Ascending aorta (tissue), 2 donors: ENCODE measurements at regions not wholly inside any gene's neighbourhood (a gene's known extent, or its start where the extent isn't known, plus 50 kb on each side); places are given as distances from the start of the nearest gene placed in this dataset.

ENCODE experiments used
- DNase-seq, 2 donors: peaks; one replicate each; pipeline ENCODE4 v3.0.0-alpha.2; 2019; ENCODE audit warnings: low spot score in 2 of 2
- H3K27ac ChIP-seq, 2 donors: fragments of 200-600 bp; sonication (generic); one replicate each; pipeline ENCODE4 v1.5.1; 2016 to 2017; ENCODE audit warnings: mild to moderate bottlenecking in 1 of 2
- H3K27me3 ChIP-seq: fragments of 200-600 bp; sonication (generic); one replicate; pipeline ENCODE4 v1.5.1; 2017
- H3K36me3 ChIP-seq, 2 donors: fragments of 200-600 bp; sonication (generic); one replicate each; pipeline ENCODE4 v1.5.1; 2016
- H3K4me1 ChIP-seq, 2 donors: fragments of 200-600 bp; sonication (generic); one replicate each; pipeline ENCODE4 v1.5.1; 2016 to 2017; ENCODE audit warnings: mild to moderate bottlenecking in 1 of 2
- H3K4me3 ChIP-seq, 2 donors: fragments of 200-600 bp; sonication (generic); one replicate each; pipeline ENCODE4 v1.5.1; 2016 to 2017; ENCODE audit warnings: mild to moderate bottlenecking in 1 of 2
- H3K9me3 ChIP-seq, 2 donors: fragments of 200-600 bp; sonication (generic); one replicate each; pipeline ENCODE4 v1.5.1; 2016
- intact Hi-C: fragments of 100-400 bp; cut with DNase I; formaldehyde crosslinking; loops from one replicate; pipeline ENCODE4 v1.15.1; 2023
- TF ChIP-seq, protein P1 (sequence below), 3 experiments: fragments of 200-600 bp in 2 of 3; fragments of 450-650 bp in 1 of 3; sonication (generic) in 2 of 3; IDR thresholded peaks; one replicate each; pipeline ENCODE4 v1.5.1; 2016 to 2019; ENCODE audit warnings: antibody characterized with exemption in 3 of 3, mild to moderate bottlenecking in 1 of 3, moderate library complexity in 1 of 3

DNA sequence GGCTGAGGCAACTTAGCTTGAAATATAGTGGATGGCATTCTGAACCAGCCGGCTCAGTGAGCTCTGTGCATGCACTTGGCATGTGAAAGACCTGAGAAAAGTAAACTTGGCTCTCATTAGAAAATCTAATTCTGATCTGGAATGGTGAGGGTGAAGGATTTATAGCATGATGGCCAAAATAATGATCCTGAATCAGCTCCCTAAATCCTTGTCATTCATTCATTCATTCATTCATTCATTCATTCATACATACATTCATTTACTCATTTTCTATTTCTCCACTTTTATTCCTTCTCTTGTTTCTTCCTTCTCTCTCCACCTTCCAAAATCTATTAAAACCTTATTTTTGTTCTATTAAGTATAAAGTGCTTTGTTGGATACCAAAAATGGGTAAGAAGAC, 681.1 kb downstream of the DHX35 start:
- intact Hi-C loops: no loop called here
- H3K27ac ChIP-seq: no peak overlapping the region
- H3K36me3 ChIP-seq: no peaks in the 10 kb centered on the region
- H3K4me1 ChIP-seq: no peaks in the 10 kb centered on the region
- H3K27me3 ChIP-seq: no peaks in the 10 kb centered on the region
- no peak for DNase-seq
- H3K4me3 ChIP-seq: no peak overlapping the region
- TF ChIP-seq, protein P1, sequence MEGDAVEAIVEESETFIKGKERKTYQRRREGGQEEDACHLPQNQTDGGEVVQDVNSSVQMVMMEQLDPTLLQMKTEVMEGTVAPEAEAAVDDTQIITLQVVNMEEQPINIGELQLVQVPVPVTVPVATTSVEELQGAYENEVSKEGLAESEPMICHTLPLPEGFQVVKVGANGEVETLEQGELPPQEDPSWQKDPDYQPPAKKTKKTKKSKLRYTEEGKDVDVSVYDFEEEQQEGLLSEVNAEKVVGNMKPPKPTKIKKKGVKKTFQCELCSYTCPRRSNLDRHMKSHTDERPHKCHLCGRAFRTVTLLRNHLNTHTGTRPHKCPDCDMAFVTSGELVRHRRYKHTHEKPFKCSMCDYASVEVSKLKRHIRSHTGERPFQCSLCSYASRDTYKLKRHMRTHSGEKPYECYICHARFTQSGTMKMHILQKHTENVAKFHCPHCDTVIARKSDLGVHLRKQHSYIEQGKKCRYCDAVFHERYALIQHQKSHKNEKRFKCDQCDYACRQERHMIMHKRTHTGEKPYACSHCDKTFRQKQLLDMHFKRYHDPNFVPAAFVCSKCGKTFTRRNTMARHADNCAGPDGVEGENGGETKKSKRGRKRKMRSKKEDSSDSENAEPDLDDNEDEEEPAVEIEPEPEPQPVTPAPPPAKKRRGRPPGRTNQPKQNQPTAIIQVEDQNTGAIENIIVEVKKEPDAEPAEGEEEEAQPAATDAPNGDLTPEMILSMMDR (IDR thresholded peaks at IDR 0.05): no peak
- no peaks in the 10 kb centered on the region for H3K9me3 ChIP-seq

- Histone ChIP-seq H3K27ac (no peak overlapping the region), H3K4me1 (no peaks in the 10 kb centered on the region), H3K27me3 (no peaks in the 10 kb centered on the region), H3K9me3 (no peaks in the 10 kb centered on the region), H3K36me3 (no peaks in the 10 kb centered on the region), H3K4me3 (no peak overlapping the region)
- TF ChIP-seq, protein P1 (IDR thresholded peaks at IDR 0.05): no peak
- DNase-seq: no peak
- intact Hi-C loops: no loop called here
Measured at GRCh38 chr20:39641423-39641822, 679.3 kb downstream of the DHX35 start.

GRCh38 chr20:39640147-39640546, 678.0 kb downstream of the DHX35 start:
- no peak overlapping the region for H3K27ac ChIP-seq
- no peak overlapping the region for H3K4me3 ChIP-seq
- no peaks in the 10 kb centered on the region for H3K27me3 ChIP-seq
- H3K4me1 ChIP-seq: no peaks in the 10 kb centered on the region
- intact Hi-C loops: no loop called here
- TF ChIP-seq, protein P1 (IDR thresholded peaks at IDR 0.05): no peak
- no peak for DNase-seq
- no peaks in the 10 kb centered on the region for H3K9me3 ChIP-seq
- H3K36me3 ChIP-seq: no peaks in the 10 kb centered on the region

DNA sequence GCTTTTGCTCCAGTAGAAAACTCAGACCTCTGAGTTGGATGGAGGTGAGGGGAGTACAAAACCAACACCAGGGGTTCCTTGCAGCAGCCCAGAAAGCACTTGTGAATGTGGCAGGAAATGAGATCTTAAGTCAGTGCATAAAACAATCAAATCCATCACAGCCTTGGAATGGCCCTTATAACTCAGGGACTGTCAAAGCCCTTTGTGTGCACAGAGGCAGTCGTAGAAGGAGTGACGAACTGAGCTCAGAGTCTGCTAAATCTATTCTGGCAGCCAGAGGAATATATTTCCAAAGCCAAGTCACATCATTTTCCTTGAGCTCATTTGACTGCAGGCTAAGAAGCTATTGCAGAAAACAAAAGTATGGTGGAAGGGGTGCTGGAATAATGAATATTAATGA, 676.6 kb downstream of the DHX35 start:
- Histone ChIP-seq H3K9me3 (no peaks in the 10 kb centered on the region), H3K4me1 (no peaks in the 10 kb centered on the region), H3K27ac (no peak overlapping the region), H3K27me3 (no peaks in the 10 kb centered on the region), H3K36me3 (no peaks in the 10 kb centered on the region), H3K4me3 (no peak overlapping the region)
- DNase-seq: no peak
- TF ChIP-seq, protein P1 (IDR thresholded peaks at IDR 0.05): no peak
- intact Hi-C loops: no loop called here

- no peak overlapping the region for H3K27ac ChIP-seq
- H3K9me3 ChIP-seq: no peaks in the 10 kb centered on the region
- intact Hi-C loops: no loop called here
- no peak for DNase-seq
- H3K27me3 ChIP-seq: no peaks in the 10 kb centered on the region
- no peak overlapping the region for H3K4me3 ChIP-seq
- TF ChIP-seq, protein P1 (IDR thresholded peaks at IDR 0.05): no peak
- no peaks in the 10 kb centered on the region for H3K4me1 ChIP-seq
- H3K36me3 ChIP-seq: no peaks in the 10 kb centered on the region
Measured at GRCh38 chr20:39633689-39634088, 671.5 kb downstream of the DHX35 start.

DNA sequence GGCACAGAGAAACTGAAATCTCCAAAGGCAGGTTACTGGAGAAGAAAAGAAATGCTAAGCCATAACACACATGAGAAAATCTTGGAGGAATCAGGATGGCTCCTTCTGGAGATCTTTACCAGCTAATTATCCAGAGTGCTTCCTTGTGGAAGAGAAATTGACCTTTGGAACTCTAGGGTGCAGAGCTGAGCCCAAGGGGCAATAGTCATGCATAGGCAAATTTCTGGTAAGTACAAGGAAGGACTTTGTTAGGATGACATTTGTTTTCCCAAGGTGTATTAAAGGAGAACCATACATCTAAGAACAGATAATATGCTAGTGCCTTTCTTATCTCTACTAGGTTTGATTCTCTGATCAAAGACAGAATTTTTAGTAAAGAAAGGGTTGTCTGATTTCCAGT, 670.6 kb downstream of the DHX35 start:
- no peak overlapping the region for H3K27ac ChIP-seq
- H3K4me3 ChIP-seq: no peak overlapping the region
- intact Hi-C loops: no loop called here
- H3K4me1 ChIP-seq: no peaks in the 10 kb centered on the region
- no peak for DNase-seq
- no peaks in the 10 kb centered on the region for H3K27me3 ChIP-seq
- H3K36me3 ChIP-seq: no peaks in the 10 kb centered on the region
- H3K9me3 ChIP-seq: no peaks in the 10 kb centered on the region
- TF ChIP-seq, protein P1 (IDR thresholded peaks at IDR 0.05): no peak
